Mucosa of descending colon (tissue), 3 donors: ENCODE measurements at regions not wholly inside any gene's neighbourhood (a gene's known extent, or its start where the extent isn't known, plus 50 kb on each side); places are given as distances from the start of the nearest gene placed in this dataset.

ENCODE experiments used
- ATAC-seq: fragments of 200-7000 bp; cut with Tn5 transposase; one replicate; pipeline ENCODE4 v1.9.1; 2020; ENCODE audit warnings: mild to moderate bottlenecking, moderate library complexity
- DNase-seq, 3 donors: peaks; one replicate each; pipeline ENCODE4 v3.0.0-alpha.2; 2020
- H3K36me3 ChIP-seq: fragments of 200-600 bp; one replicate; pipeline ENCODE4 v1.8.0; 2021; ENCODE audit warnings: low read depth, mild to moderate bottlenecking
- H3K4me1 ChIP-seq: fragments of 200-600 bp; one replicate; pipeline ENCODE4 v1.8.0; 2021; ENCODE audit warnings: low read depth, mild to moderate bottlenecking
- H3K4me3 ChIP-seq: fragments of 200-600 bp; one replicate; pipeline ENCODE4 v1.8.0; 2021; ENCODE audit warnings: mild to moderate bottlenecking
- H3K9me3 ChIP-seq: fragments of 200-600 bp; one replicate; pipeline ENCODE4 v1.8.0; 2021; ENCODE audit warnings: mild to moderate bottlenecking
- CTCF ChIP-seq: fragments of 200-600 bp; IDR thresholded peaks from one replicate; pipeline ENCODE4 v1.8.0; 2022; ENCODE audit warnings: antibody characterized with exemption, mild to moderate bottlenecking
- intact Hi-C, 2 donors: fragments of 100-400 bp; cut with DNase I in 1 of 2; cut with micrococcal nuclease in 1 of 2; formaldehyde crosslinking; loops; one replicate each; pipeline versions ENCODE4 v1.11.0 to v1.11.1; 2022; cut with DNase I, micrococcal nuclease
- donor health status: DM: no; HTN: no; CAD: no; lungs with moderate emphysema.
- donor health status: DM: no; HTN: no; CAD: no.
- donor health status: DM: no; HTN: yes; CAD: no.

DNA sequence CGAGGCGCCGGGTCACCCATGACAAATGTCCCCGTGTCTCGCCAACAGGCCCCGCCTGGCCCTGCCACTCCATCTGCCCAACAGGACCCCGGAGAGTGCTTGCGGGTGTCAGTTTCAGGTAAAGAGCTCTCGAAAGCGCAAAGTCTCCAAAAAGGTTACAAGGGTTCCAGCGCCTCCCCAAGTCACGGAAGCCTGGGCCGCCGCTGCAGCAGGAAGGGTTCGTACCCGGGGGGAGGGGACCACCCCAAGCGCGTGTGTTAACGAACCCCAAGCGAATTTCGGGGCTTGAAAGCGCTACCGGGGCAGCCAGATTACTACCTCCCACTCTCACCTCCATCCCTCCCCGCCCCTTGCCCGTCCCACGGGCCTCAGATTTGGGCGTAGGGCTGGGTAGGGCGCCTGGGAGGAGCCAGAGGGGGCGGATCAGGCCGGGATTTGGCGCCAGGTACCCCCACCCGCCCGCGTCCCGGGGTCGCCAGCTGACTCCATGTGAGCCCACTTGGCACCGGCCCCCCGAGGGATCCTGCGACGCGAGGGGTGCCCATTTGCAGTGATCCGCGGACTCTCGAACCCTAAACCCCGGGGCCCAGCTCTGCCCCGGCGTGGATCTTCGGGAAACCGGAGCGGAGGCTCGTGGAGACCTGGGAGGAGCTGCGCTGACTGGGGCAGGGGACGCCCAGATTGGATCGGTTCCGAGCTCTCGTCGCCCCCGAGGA is 85.9 kb downstream of the NR2F2 start:
- H3K4me1 ChIP-seq = peaks cover 8% of the 10 kb centered on the region
- no peaks in the 10 kb centered on the region for H3K9me3 ChIP-seq
- intact Hi-C loops = no loop called here
- H3K4me3 ChIP-seq = no peak overlapping the region
- no peaks in the 10 kb centered on the region for H3K36me3 ChIP-seq
- no peak for TF ChIP-seq CTCF
- DNase-seq = no peak
- no peak for ATAC-seq

DNA sequence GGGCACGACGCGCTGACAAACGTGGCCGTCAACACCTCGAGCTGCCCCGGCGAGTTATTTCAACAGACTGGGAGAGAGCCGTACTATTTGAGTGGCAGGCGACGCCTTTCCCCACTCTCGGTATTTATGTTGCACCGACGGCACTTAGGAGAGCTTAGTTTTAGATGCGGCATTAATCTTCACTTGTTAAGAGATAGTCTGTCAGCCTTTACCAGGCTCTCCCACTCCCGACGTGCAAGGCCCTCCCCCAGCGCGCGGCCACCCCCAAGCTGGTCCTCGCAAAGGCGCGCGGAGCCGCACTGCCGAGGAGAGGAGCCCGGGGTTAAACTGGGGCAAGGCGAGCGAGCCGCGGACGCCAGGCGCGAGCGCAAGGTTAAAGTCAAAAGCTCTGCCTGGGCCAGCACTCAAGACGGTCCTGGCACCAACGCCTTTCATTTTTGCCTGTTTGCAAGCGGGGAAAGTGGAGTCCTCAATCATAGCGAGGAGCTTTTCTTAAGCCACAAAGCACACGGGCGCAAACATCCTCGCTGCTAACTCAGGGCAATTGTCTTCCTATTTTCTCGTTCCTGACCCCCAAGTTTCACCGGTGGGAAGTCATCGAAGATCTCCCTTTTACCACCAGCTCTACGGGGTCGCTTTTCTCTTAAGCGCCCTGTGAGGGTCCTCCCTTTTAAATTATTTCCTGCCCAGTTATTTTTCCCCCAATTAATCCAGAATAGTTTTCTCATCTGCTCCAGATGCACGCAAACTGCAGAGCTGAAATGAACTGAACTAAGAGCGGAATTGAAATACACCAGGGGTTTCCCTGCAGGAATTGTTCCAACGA is 86.6 kb downstream of the NR2F2 start:
- ATAC-seq = no peak
- intact Hi-C loops = no loop called here
- no peak for DNase-seq

GRCh38 chr15:96417760-96418130 is 87.2 kb downstream of the NR2F2 start:
- Histone ChIP-seq H3K4me1 (peaks cover 8% of the 10 kb centered on the region), H3K9me3 (no peaks in the 10 kb centered on the region), H3K4me3 (no peak overlapping the region), H3K36me3 (no peaks in the 10 kb centered on the region)
- intact Hi-C loops = no loop called here
- ATAC-seq (no peak), DNase-seq (no peak)
- no peak for TF ChIP-seq CTCF

More for the DNA sequence above, 86.6 kb downstream of the NR2F2 start:
- H3K36me3 ChIP-seq = no peaks in the 10 kb centered on the region
- no peaks in the 10 kb centered on the region for H3K9me3 ChIP-seq
- H3K4me1 ChIP-seq = peaks cover 8% of the 10 kb centered on the region
- H3K4me3 ChIP-seq = no peak overlapping the region
- no peak for TF ChIP-seq CTCF

- ATAC-seq = no peak
- no peaks in the 10 kb centered on the region for H3K36me3 ChIP-seq
- TF ChIP-seq CTCF = no peak
- no peak overlapping the region for H3K4me3 ChIP-seq
- H3K4me1 ChIP-seq = peaks cover 8% of the 10 kb centered on the region
- no peaks in the 10 kb centered on the region for H3K9me3 ChIP-seq
- intact Hi-C loops = no loop called here
- DNase-seq = no peak
Observed at GRCh38 chr15:96418146-96418545, 87.6 kb downstream of the NR2F2 start.

- H3K4me1 ChIP-seq = peaks cover 8% of the 10 kb centered on the region
- no peak overlapping the region for H3K4me3 ChIP-seq
- no peak for DNase-seq
- intact Hi-C loops = no loop called here
- ATAC-seq = no peak
- no peaks in the 10 kb centered on the region for H3K36me3 ChIP-seq
- H3K9me3 ChIP-seq = no peaks in the 10 kb centered on the region
- no peak for TF ChIP-seq CTCF
Observed at GRCh38 chr15:96421178-96421601, 90.7 kb downstream of the NR2F2 start.
